NB4 (cell line): ENCODE measurements at regions not wholly inside any gene's neighbourhood (a gene's known extent, or its start where the extent isn't known, plus 50 kb on each side); places are given as distances from the start of the nearest gene placed in this dataset.

ENCODE experiments used
- DNase-seq: peaks from one replicate; pipeline ENCODE4 v3.0.0; 2010; ENCODE audit warnings: low read depth
- H3K4me3 ChIP-seq: one replicate; pipeline ENCODE4 v1.5.1; 2011; ENCODE audit warnings: mild to moderate bottlenecking, low read depth, low read length, moderate library complexity
- CTCF ChIP-seq: IDR thresholded peaks from one replicate; pipeline ENCODE4 v1.5.1; 2012; ENCODE audit warnings: low read depth, low read length
- MAX ChIP-seq: IDR thresholded peaks from 2 replicates; pipeline ENCODE4 v1.6.1; 2011; ENCODE audit warnings: low read depth, low read length
- MYC ChIP-seq: IDR thresholded peaks from 2 replicates; pipeline ENCODE4 v1.6.1; 2011; ENCODE audit warnings: low read depth, low read length
- POLR2A ChIP-seq: IDR thresholded peaks from 2 replicates; pipeline ENCODE4 v1.6.1; 2011; ENCODE audit warnings: mild to moderate bottlenecking; ENCODE audit not compliant: insufficient read length; ENCODE audit errors: extremely low read depth

GRCh38 chr15:96503276-96503675 is 172.8 kb downstream of the NR2F2 start:
- TF ChIP-seq POLR2A (no peak), CTCF (no peak), MAX (no peak), MYC (no peak)
- no peak overlapping the region for H3K4me3 ChIP-seq

GRCh38 chr15:96504371-96504770 is 173.9 kb downstream of the NR2F2 start:
- no peak overlapping the region for H3K4me3 ChIP-seq
- TF ChIP-seq POLR2A (no peak), MYC (no peak), CTCF (no peak), MAX (no peak)
- DNase-seq = no peak

More at GRCh38 chr15:96503276-96503675, 172.8 kb downstream of the NR2F2 start:
- no peak for DNase-seq

- no peak overlapping the region for H3K4me3 ChIP-seq
- TF ChIP-seq MAX = peak; percentile 87
- no peak for TF ChIP-seq POLR2A
- TF ChIP-seq MYC = peak; percentile 69
- DNase-seq = peak; percentile 40
These were observed 174.5 kb downstream of the NR2F2 start for GRCh38 chr15:96505014-96505413.

- TF ChIP-seq MYC (no peak), CTCF (no peak), POLR2A (no peak), MAX (no peak)
- H3K4me3 ChIP-seq = no peak overlapping the region
- peak; percentile 15 for DNase-seq
These were observed 184.2 kb downstream of the NR2F2 start for GRCh38 chr15:96514607-96515285.

- no peak for TF ChIP-seq MAX
- TF ChIP-seq CTCF = no peak
- no peak for TF ChIP-seq POLR2A
- no peak for TF ChIP-seq MYC
- no peak for DNase-seq
- H3K4me3 ChIP-seq = no peak overlapping the region
These were observed 184.9 kb downstream of the NR2F2 start for GRCh38 chr15:96515371-96515770.

- no peak for TF ChIP-seq CTCF
- no peak overlapping the region for H3K4me3 ChIP-seq
These were observed 190.9 kb downstream of the NR2F2 start for GRCh38 chr15:96521386-96521785.

More at GRCh38 chr15:96521386-96521785, 190.9 kb downstream of the NR2F2 start:
- no peak for DNase-seq
